Breast epithelium (tissue), 4 donors: ENCODE measurements at regions not wholly inside any gene's neighbourhood (a gene's known extent, or its start where the extent isn't known, plus 50 kb on each side); places are given as distances from the start of the nearest gene placed in this dataset.

Experiments used
- DNase-seq, 2 donors: peaks; one replicate each; pipeline ENCODE4 v3.0.0-alpha.2; 2019; ENCODE audit warnings: low spot score in 2 of 2
- H3K27ac ChIP-seq, 2 donors: fragments of 200-600 bp; sonication (generic) in 1 of 2; one replicate each; pipeline ENCODE4 v1.5.1; 2016 to 2019; ENCODE audit warnings: mild to moderate bottlenecking in 1 of 2
- H3K27me3 ChIP-seq, 2 donors: fragments of 200-600 bp; sonication (generic) in 1 of 2; one replicate each; pipeline versions ENCODE4 v1.5.1 to v1.6.0; 2017 to 2019; ENCODE audit warnings: control low read depth in 1 of 2, mild to moderate bottlenecking in 1 of 2
- H3K36me3 ChIP-seq: fragments of 200-600 bp; one replicate; pipeline ENCODE4 v1.5.1; 2019
- H3K4me1 ChIP-seq, 2 donors: fragments of 200-600 bp; sonication (generic); one replicate each; pipeline ENCODE4 v1.5.1; 2016 to 2019; ENCODE audit warnings: control low read depth in 1 of 2
- H3K4me3 ChIP-seq, 3 donors: fragments of 200-600 bp; sonication (generic); 1 replicate in 2 of 3; 2 replicates in 1 of 3; pipeline ENCODE4 v1.5.1; 2016 to 2019; ENCODE audit warnings: mild to moderate bottlenecking in 3 of 3, moderate library complexity in 2 of 3
- H3K9me3 ChIP-seq, 2 donors: fragments of 200-600 bp; sonication (generic) in 1 of 2; one replicate each; pipeline ENCODE4 v1.5.1; 2016 to 2019; ENCODE audit warnings: control low read depth in 1 of 2
- POLR2A ChIP-seq: fragments of 450-650 bp; IDR thresholded peaks from one replicate; pipeline ENCODE4 v1.6.1; 2016; ENCODE audit warnings: antibody characterized with exemption, mild to moderate bottlenecking, moderate library complexity
- POLR2AphosphoS5 ChIP-seq, 3 donors: sonication (generic); formaldehyde crosslinking; IDR thresholded peaks; one replicate each; pipeline ENCODE4 v1.6.1; 2017; ENCODE audit warnings: antibody characterized with exemption in 3 of 3
- intact Hi-C: fragments of 100-400 bp; cut with DNase I; formaldehyde crosslinking; loops from one replicate; pipeline ENCODE4 v1.15.1; 2023; ENCODE audit warnings: low total_unique reads
- TF ChIP-seq, protein P1 (sequence below), 3 donors: fragments of 450-650 bp; IDR thresholded peaks; one replicate each; pipeline ENCODE4 v1.5.1; 2016 to 2017; ENCODE audit warnings: antibody characterized with exemption in 3 of 3, mild to moderate bottlenecking in 3 of 3, moderate library complexity in 3 of 3

DNA sequence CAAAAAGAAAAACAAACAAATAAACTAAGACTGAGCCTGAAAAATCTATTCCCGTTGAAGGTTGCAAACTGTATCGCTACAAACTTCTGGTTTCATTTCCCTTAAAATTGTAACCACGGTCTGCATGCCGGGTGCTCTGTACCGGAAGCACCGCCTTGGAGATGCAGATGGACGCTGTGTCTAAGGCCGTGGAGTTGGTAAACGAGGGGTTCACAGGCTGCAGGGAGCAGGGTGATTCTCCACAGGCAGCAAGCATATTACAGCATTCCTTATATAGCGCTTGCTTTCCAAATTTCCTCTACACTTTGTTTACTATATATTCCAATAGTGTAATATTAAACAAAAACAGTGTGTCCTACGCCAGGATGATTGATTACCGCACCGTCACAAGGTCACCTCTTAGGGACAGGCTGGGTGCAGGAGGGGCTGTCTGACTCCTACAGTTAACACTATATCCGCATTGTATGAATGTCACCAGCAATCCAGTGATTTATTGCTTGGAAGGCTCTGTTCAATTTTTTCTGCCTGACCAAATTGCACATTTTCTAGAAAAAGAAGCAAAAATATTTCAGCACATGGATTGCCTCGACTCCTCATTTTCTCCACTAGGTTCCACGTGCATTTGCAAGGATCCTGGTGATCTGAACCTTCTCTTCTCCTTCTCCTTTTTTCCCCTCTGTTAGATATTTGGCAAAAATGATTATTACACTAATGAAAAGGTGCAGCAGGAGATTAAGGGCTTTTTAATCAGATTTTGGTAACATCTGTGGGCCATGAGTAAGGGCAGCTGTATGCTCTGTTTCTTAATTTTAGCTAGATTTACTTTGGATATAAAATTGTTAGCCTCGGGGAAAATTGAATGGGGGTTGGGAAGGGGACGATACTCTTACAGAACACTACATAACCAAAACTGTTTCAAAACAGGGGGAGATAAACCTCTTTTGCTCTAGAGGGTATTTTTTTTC is 325.8 kb upstream of the MGMT start:
- peaks cover 0 to 3% of the 10 kb centered on the region in 2 donors for H3K27me3 ChIP-seq
- intact Hi-C loops = no loop called here
- H3K4me1 ChIP-seq = no peaks in the 10 kb centered on the region
- TF ChIP-seq POLR2A = no peak
- TF ChIP-seq POLR2AphosphoS5 (IDR thresholded peaks at IDR 0.05) = no peak
- TF ChIP-seq, protein P1, sequence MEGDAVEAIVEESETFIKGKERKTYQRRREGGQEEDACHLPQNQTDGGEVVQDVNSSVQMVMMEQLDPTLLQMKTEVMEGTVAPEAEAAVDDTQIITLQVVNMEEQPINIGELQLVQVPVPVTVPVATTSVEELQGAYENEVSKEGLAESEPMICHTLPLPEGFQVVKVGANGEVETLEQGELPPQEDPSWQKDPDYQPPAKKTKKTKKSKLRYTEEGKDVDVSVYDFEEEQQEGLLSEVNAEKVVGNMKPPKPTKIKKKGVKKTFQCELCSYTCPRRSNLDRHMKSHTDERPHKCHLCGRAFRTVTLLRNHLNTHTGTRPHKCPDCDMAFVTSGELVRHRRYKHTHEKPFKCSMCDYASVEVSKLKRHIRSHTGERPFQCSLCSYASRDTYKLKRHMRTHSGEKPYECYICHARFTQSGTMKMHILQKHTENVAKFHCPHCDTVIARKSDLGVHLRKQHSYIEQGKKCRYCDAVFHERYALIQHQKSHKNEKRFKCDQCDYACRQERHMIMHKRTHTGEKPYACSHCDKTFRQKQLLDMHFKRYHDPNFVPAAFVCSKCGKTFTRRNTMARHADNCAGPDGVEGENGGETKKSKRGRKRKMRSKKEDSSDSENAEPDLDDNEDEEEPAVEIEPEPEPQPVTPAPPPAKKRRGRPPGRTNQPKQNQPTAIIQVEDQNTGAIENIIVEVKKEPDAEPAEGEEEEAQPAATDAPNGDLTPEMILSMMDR (IDR thresholded peaks at IDR 0.05) = no peak
- no peak overlapping the region for H3K4me3 ChIP-seq
- H3K9me3 ChIP-seq = no peaks in the 10 kb centered on the region
- DNase-seq = no peak
- no peak overlapping the region for H3K27ac ChIP-seq
- H3K36me3 ChIP-seq = no peaks in the 10 kb centered on the region

DNA sequence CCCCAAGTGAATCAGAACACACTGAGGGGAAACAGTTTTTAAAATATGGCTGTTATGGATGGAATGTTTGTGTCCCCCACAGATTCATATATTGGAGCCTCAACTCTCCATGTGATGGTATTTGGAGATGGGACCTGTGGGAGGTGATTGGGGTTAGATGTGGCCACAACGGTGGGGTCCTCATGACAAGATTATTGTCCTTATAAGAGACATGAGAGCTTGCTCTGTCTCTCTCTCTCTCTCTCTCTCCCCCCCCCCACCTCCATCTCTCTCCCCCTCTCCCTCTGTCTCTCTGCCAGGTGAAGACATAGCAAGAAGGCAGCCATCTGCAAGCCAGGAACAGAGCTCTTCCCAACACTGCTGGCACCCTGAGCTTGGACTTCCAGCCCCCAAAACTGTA is 315.8 kb upstream of the MGMT start:
- TF ChIP-seq, protein P1 (IDR thresholded peaks at IDR 0.05) = no peak
- TF ChIP-seq POLR2A (no peak), POLR2AphosphoS5 (IDR thresholded peaks at IDR 0.05) (no peak)
- no peak overlapping the region for H3K4me3 ChIP-seq

DNA sequence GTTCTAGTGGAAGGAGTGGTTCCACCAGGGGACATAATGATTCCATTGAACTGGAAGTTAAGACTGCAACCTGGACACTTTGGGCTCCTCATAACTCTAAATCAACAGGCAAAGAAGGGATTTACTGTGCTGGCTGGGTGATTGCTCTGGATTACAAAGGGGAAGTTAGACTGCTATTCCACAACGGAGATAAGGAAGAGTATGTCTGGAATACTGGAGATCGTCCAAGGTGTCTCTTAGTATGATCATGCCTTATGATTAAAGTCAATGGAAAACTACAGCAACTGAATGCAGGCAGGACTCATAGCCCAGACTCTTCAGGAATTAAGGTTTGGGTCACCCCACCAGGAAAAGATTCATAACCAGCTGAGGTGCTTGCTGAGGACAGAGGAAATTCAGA is 310.6 kb upstream of the MGMT start:
- TF ChIP-seq POLR2A (no peak), POLR2AphosphoS5 (IDR thresholded peaks at IDR 0.05) (no peak)
- TF ChIP-seq, protein P1 (IDR thresholded peaks at IDR 0.05) = no peak
- Histone ChIP-seq H3K27me3 (no peaks in the 10 kb centered on the region), H3K4me1 (no peaks in the 10 kb centered on the region), H3K36me3 (no peaks in the 10 kb centered on the region), H3K4me3 (no peak overlapping the region), H3K27ac (no peak overlapping the region), H3K9me3 (no peaks in the 10 kb centered on the region)
- intact Hi-C loops = no loop called here
- no peak for DNase-seq

More for the DNA sequence above, 315.8 kb upstream of the MGMT start:
- no peak for DNase-seq
- Histone ChIP-seq H3K9me3 (no peaks in the 10 kb centered on the region), H3K27me3 (no peaks in the 10 kb centered on the region), H3K4me1 (no peaks in the 10 kb centered on the region), H3K36me3 (no peaks in the 10 kb centered on the region), H3K27ac (no peak overlapping the region)
- intact Hi-C loops = no loop called here

DNA sequence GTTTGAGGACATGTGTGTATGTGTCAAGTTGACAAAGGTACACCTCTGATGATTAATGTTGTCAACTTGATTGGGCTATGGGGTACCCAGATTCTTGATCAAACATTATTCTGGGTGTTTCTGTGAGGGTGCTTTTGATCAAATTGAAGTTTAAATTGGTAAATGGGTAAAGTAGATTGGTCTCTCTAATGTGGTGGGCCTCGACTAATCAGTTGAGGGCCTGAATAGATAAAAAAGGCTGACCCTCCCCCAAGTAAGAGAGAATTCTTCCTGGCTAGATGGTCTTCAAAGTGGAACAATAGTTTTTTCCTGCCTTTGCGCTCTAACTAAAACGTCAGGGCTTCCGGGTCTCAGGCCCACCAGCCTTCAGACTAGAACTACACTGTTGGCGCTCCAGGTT is 309.9 kb upstream of the MGMT start:
- no peaks in the 10 kb centered on the region for H3K36me3 ChIP-seq
- intact Hi-C loops = no loop called here
- no peak overlapping the region for H3K27ac ChIP-seq
- no peak for DNase-seq
- no peaks in the 10 kb centered on the region for H3K4me1 ChIP-seq
- H3K4me3 ChIP-seq = no peak overlapping the region
- TF ChIP-seq, protein P1 (IDR thresholded peaks at IDR 0.05) = no peak
- no peak for TF ChIP-seq POLR2AphosphoS5 (IDR thresholded peaks at IDR 0.05)
- TF ChIP-seq POLR2A = no peak
- H3K27me3 ChIP-seq = no peaks in the 10 kb centered on the region
- H3K9me3 ChIP-seq = no peaks in the 10 kb centered on the region

DNA sequence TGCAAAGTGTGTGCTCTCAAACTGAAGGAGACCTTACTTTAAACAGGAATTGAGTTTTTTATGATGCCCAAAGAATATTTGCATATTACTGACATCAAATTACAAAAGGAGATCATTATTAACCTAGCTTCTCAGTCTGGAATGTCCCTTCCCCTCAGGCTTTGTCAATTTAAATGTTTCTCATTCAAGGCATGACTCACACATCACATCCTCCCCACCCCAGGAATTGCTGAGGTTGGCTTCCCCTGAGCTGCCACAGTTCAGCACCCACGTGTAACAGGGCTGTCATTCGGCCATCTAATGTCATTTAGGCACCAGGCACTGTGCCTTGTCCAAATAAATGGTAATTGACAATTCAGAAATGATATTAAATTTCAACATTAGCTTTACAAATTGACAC is 305.9 kb upstream of the MGMT start:
- no peaks in the 10 kb centered on the region for H3K4me1 ChIP-seq
- H3K4me3 ChIP-seq = no peak overlapping the region
- no peak for TF ChIP-seq POLR2A
- TF ChIP-seq POLR2AphosphoS5 (IDR thresholded peaks at IDR 0.05) = no peak
- TF ChIP-seq, protein P1 (IDR thresholded peaks at IDR 0.05) = no peak
- intact Hi-C loops = no loop called here
- H3K27ac ChIP-seq = no peak overlapping the region
- no peaks in the 10 kb centered on the region for H3K9me3 ChIP-seq
- DNase-seq = no peak
- H3K36me3 ChIP-seq = no peaks in the 10 kb centered on the region
- no peaks in the 10 kb centered on the region for H3K27me3 ChIP-seq
